ENCODE measurements at regions not wholly inside any gene's neighbourhood (a gene's known extent, or its start where the extent isn't known, plus 50 kb on each side); places are given as distances from the start of the nearest gene placed in this dataset.

GRCh38 chr3:177550667-177551066, 353.4 kb upstream of the TBL1XR1 start:
- intact Hi-C loops (cut with micrococcal nuclease): no loop called here
- ChIA-PET CTCF (no interaction called here), POLR2A (interaction anchor here (0.6 kb wide), 1 partner anchor 15 kb away, joined by 4 read pairs; no protein-coding TSS in a partner anchor)
- Mint-ChIP-seq H3K27ac (no peak overlapping the region), H3K4me3 (no peak overlapping the region), H3K27me3 (no peaks in the 10 kb centered on the region), H3K9me3 (ENCODE audit: insufficient read depth) (no peaks in the 10 kb centered on the region), H3K4me1 (peaks cover 9% of the 10 kb centered on the region)
- Histone ChIP-seq H3K36me3 (replicated peaks in 1 of 2; ENCODE audit: control extremely low read depth in 1 of 2, control insufficient read depth in 1 of 2, extremely low read depth in 1 of 2, insufficient read depth in 2 of 2, low read length in 1 of 2) (no peaks in the 10 kb centered on the region), H3K4me1 (ENCODE audit: control insufficient read depth in 2 of 2, insufficient read depth in 2 of 2, low read length in 2 of 2) (peaks cover 0 to 13% of the 10 kb centered on the region in 2 donors), H3K4me3 (ENCODE audit: control extremely low read depth in 1 of 5, extremely low read depth in 1 of 5, insufficient read depth in 1 of 5, low read depth in 2 of 5, low read length in 4 of 5) (no peak overlapping the region), H3K27ac (ENCODE audit: low read length in 2 of 2) (no peak overlapping the region), H3K9ac (ENCODE audit: low read length) (no peak overlapping the region), H3K79me2 (ENCODE audit: control insufficient read depth, insufficient read depth, low read length) (no peaks in the 10 kb centered on the region), H3K27me3 (replicated peaks in 1 of 4; ENCODE audit: control extremely low read depth in 1 of 4, control insufficient read depth in 3 of 4, insufficient read depth in 4 of 4, low read length in 3 of 4) (no peaks in the 10 kb centered on the region), H2AFZ (ENCODE audit: insufficient read depth, low read depth, low read length, poor library complexity, severe bottlenecking) (no peak overlapping the region), H3K4me2 (replicated peaks; ENCODE audit: low read depth, low read length, poor library complexity, severe bottlenecking) (no peak overlapping the region), H3K9me3 (ENCODE audit: control extremely low read depth in 1 of 3, control insufficient read depth in 2 of 3, insufficient read depth in 1 of 3, low read length in 2 of 3) (no peaks in the 10 kb centered on the region), H4K20me1 (ENCODE audit: control insufficient read depth, insufficient read depth, low read length, poor library complexity, severe bottlenecking) (no peaks in the 10 kb centered on the region)
- DNase-seq (no peak), ATAC-seq (ENCODE audit: low read depth) (no peak)
- no peak for TF ChIP-seq EZH2 (IDR thresholded peaks at IDR 0.05; ENCODE audit: borderline replicate concordance, insufficient read depth, low read depth, low read length, poor library complexity, severe bottlenecking)
- no peak for TF ChIP-seq CTCF (IDR thresholded peaks at IDR 0.05)
- 60% methylated on average over 1 of the region's 1 CpG for WGBS (ENCODE audit: insufficient coverage)

GRCh38 chr3:177551431-177551836, 354.2 kb upstream of the TBL1XR1 start:
- Histone ChIP-seq H3K27ac (ENCODE audit: low read length in 2 of 2) (no peak overlapping the region), H3K9me3 (ENCODE audit: control extremely low read depth in 1 of 3, control insufficient read depth in 2 of 3, insufficient read depth in 1 of 3, low read length in 2 of 3) (no peaks in the 10 kb centered on the region), H2AFZ (ENCODE audit: insufficient read depth, low read depth, low read length, poor library complexity, severe bottlenecking) (no peak overlapping the region), H3K9ac (ENCODE audit: low read length) (no peak overlapping the region), H3K79me2 (ENCODE audit: control insufficient read depth, insufficient read depth, low read length) (no peaks in the 10 kb centered on the region), H3K4me2 (replicated peaks; ENCODE audit: low read depth, low read length, poor library complexity, severe bottlenecking) (no peak overlapping the region), H4K20me1 (ENCODE audit: control insufficient read depth, insufficient read depth, low read length, poor library complexity, severe bottlenecking) (no peaks in the 10 kb centered on the region), H3K27me3 (replicated peaks in 1 of 4; ENCODE audit: control extremely low read depth in 1 of 4, control insufficient read depth in 3 of 4, insufficient read depth in 4 of 4, low read length in 3 of 4) (no peaks in the 10 kb centered on the region), H3K4me3 (ENCODE audit: control extremely low read depth in 1 of 5, extremely low read depth in 1 of 5, insufficient read depth in 1 of 5, low read depth in 2 of 5, low read length in 4 of 5) (no peak overlapping the region), H3K36me3 (replicated peaks in 1 of 2; ENCODE audit: control extremely low read depth in 1 of 2, control insufficient read depth in 1 of 2, extremely low read depth in 1 of 2, insufficient read depth in 2 of 2, low read length in 1 of 2) (no peaks in the 10 kb centered on the region), H3K4me1 (ENCODE audit: control insufficient read depth in 2 of 2, insufficient read depth in 2 of 2, low read length in 2 of 2) (peaks cover 0 to 13% of the 10 kb centered on the region in 2 donors)
- peak overlapping the region; percentile 33 for H3K27ac Mint-ChIP-seq
- H3K27me3 Mint-ChIP-seq: no peaks in the 10 kb centered on the region
- no peaks in the 10 kb centered on the region for H3K9me3 Mint-ChIP-seq (ENCODE audit: insufficient read depth)
- no peak for DNase-seq
- no peak for TF ChIP-seq CTCF (IDR thresholded peaks at IDR 0.05)
- TF ChIP-seq EZH2 (IDR thresholded peaks at IDR 0.05; ENCODE audit: borderline replicate concordance, insufficient read depth, low read depth, low read length, poor library complexity, severe bottlenecking): no peak
- peaks cover 9% of the 10 kb centered on the region for H3K4me1 Mint-ChIP-seq
- H3K4me3 Mint-ChIP-seq: peak overlapping the region; percentile 30
- 90% methylated on average over 2 of the region's 4 CpGs for WGBS (ENCODE audit: insufficient coverage)
- no peak for ATAC-seq (ENCODE audit: low read depth)
- CTCF ChIA-PET: no interaction called here
- intact Hi-C loops (cut with micrococcal nuclease): no loop called here
- POLR2A ChIA-PET: interaction anchor here (0.6 kb wide), 1 partner anchor 14 kb away, joined by 4 read pairs; no protein-coding TSS in a partner anchor
